PFSK-1 (cell line): ENCODE measurements at regions not wholly inside any gene's neighbourhood (a gene's known extent, or its start where the extent isn't known, plus 50 kb on each side); places are given as distances from the start of the nearest gene placed in this dataset.

Source experiments
- FOXP2 ChIP-seq: optimal IDR thresholded peaks from 2 replicates; pipeline ENCODE3; 2011; ENCODE audit warnings: borderline replicate concordance, control low read depth, inconsistent platforms; ENCODE audit not compliant: insufficient read depth; ENCODE audit errors: extremely low read length, extremely low read depth
- POLR2AphosphoS5 ChIP-seq: IDR thresholded peaks from 2 replicates; pipeline ENCODE4 v1.6.1; 2012; ENCODE audit warnings: low read depth, mild to moderate bottlenecking, control low read depth, low read length, moderate library complexity
- REST ChIP-seq, 2 experiments: IDR thresholded peaks; 2 replicates each; pipeline versions ENCODE4 v1.6.1 to v1.8.0; 2011 to 2012; ENCODE audit warnings: low read depth in 2 of 2, low read length in 2 of 2, control low read depth in 1 of 2, inconsistent platforms in 1 of 2, mild to moderate bottlenecking in 1 of 2, moderate library complexity in 1 of 2; ENCODE audit not compliant: insufficient read depth in 1 of 2
- SIN3A ChIP-seq: IDR thresholded peaks from 2 replicates; pipeline ENCODE4 v1.6.1; 2012; ENCODE audit warnings: mild to moderate bottlenecking, low read length, moderate library complexity, borderline replicate concordance; ENCODE audit not compliant: insufficient read depth
- TAF1 ChIP-seq: IDR thresholded peaks from 2 replicates; pipeline ENCODE4 v1.6.1; 2012; ENCODE audit warnings: low read length, control low read depth, borderline replicate concordance; ENCODE audit not compliant: insufficient read depth

DNA sequence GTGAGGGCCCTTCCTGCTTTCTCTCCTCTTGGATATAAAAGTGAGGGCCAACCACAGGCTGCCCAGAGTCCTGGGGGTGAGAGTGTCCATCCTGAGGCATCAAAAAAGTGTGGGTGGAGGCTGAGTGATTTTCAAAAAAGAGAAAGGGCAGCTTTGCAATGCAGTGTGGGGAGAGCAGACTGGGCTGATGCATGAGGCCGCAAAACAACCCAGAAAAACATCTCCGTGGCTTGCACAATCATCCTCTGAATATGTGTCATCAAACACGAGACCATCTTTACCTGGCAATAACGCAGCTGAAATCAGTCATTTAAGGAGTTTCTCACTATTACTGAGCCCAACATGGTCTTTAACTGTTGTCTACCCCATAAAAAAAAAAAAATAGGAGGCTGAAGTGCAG, 191.2 kb upstream of the SOX4 start:
- TF ChIP-seq FOXP2: no peak
- TF ChIP-seq POLR2AphosphoS5: no peak
- no peak for TF ChIP-seq REST (IDR thresholded peaks at IDR 0.05; ENCODE audit: insufficient read depth in 1 of 2, low read depth in 2 of 2, low read length in 2 of 2)
- no peak for TF ChIP-seq TAF1
- TF ChIP-seq SIN3A: no peak

- TF ChIP-seq POLR2AphosphoS5 (no peak), TAF1 (no peak), REST (IDR thresholded peaks at IDR 0.05; ENCODE audit: insufficient read depth in 1 of 2, low read depth in 2 of 2, low read length in 2 of 2) (no peak), FOXP2 (no peak), SIN3A (no peak)
Observed at GRCh38 chr6:21404577-21404976, 189.0 kb upstream of the SOX4 start.

- TF ChIP-seq SIN3A: no peak
- TF ChIP-seq REST (IDR thresholded peaks at IDR 0.05; ENCODE audit: insufficient read depth in 1 of 2, low read depth in 2 of 2, low read length in 2 of 2): no peak
- no peak for TF ChIP-seq FOXP2
- TF ChIP-seq POLR2AphosphoS5: no peak
- TF ChIP-seq TAF1: no peak
Observed at GRCh38 chr6:21406316-21406715, 187.2 kb upstream of the SOX4 start.

- TF ChIP-seq SIN3A (no peak), REST (IDR thresholded peaks at IDR 0.05; ENCODE audit: insufficient read depth in 1 of 2, low read depth in 2 of 2, low read length in 2 of 2) (no peak), FOXP2 (no peak), TAF1 (no peak), POLR2AphosphoS5 (no peak)
Observed at GRCh38 chr6:21409231-21409630, 184.3 kb upstream of the SOX4 start.

DNA sequence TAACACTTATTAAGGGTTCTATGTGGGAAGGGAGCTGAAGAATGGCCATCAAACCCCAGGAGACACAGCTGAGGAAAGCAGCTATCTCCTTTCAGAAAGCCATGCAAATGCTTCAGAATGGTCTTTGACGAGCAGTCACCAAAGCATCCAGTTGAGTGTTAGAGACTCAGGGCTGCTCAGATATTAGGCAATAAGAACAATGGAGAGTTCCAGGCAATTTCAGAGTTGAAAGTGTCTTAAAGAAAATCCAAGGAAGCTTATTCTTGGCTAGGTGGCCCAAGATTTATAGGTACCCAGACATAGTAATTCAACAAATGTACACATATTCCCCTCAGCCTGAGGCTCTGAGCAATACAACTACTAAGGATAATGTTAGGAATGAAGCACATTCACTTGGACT, 180.1 kb upstream of the SOX4 start:
- no peak for TF ChIP-seq POLR2AphosphoS5
- no peak for TF ChIP-seq REST (IDR thresholded peaks at IDR 0.05; ENCODE audit: insufficient read depth in 1 of 2, low read depth in 2 of 2, low read length in 2 of 2)
- TF ChIP-seq FOXP2: no peak
- no peak for TF ChIP-seq TAF1
- TF ChIP-seq SIN3A: no peak
